DND-41 (cell line): ENCODE measurements at regions not wholly inside any gene's neighbourhood (a gene's known extent, or its start where the extent isn't known, plus 50 kb on each side); places are given as distances from the start of the nearest gene placed in this dataset.

Experiments
- CTCF ChIP-seq: IDR thresholded peaks from 2 replicates; pipeline ENCODE4 v1.5.1; 2012; ENCODE audit warnings: borderline replicate concordance, low read length, moderate library complexity, mild to moderate bottlenecking; ENCODE audit not compliant: poor library complexity, severe bottlenecking; ENCODE audit errors: extremely low read depth
- EZH2 ChIP-seq: IDR thresholded peaks from 3 replicates; pipeline ENCODE4 v1.6.1; 2012; ENCODE audit warnings: borderline replicate concordance, low read depth, mild to moderate bottlenecking, moderate library complexity, low read length, inconsistent platforms; ENCODE audit not compliant: severe bottlenecking

DNA sequence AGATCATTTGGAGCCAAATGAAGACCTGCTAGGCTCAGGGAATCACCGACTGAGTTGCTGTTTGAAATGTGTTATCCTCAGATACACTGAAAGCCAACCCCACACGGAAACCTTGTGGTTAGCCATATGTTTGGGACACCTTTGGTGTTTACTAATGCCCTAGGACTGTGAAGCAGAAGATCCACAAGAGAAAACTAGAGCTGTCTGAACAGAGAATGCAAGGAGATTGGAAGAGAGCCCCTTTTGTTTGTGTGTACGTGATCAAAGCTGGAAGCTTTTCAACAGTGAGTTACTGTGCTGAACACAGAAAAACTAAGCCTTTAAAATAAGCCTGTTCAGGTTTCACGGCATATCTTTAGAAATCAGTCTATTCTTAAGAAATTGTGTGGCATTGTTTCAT lies 908.2 kb upstream of the ADGRL2 start:
- no peak for TF ChIP-seq CTCF
- no peak for TF ChIP-seq EZH2
